Activated T-cell treated with anti-CD3 and anti-CD28 coated beads for 1 hour (primary cell): ENCODE measurements at regions not wholly inside any gene's neighbourhood (a gene's known extent, or its start where the extent isn't known, plus 50 kb on each side); places are given as distances from the start of the nearest gene placed in this dataset.

Source experiments
- DNase-seq: peaks from one replicate; pipeline ENCODE4 v3.0.0-alpha.2; 2020; ENCODE audit warnings: low read depth

DNA sequence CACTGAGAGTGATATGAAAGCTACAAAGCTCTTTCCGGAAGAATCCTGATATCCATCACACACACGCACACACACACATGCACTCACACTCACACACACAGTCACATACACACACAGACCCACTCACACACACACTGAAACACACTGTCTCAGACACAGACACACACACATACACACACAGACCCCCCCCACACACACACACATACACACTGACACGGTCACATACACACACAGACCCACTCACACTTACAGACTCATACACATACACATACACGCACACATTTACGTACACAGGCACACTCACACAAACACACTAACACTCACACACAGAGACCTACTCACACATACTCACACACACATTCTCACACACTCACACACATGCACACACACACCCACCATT is 58.6 kb downstream of the LIG4 start:
- DNase-seq, result no peak

GRCh38 chr13:108155185-108156106 is 59.9 kb downstream of the LIG4 start:
- peak; percentile 34 for DNase-seq

DNA sequence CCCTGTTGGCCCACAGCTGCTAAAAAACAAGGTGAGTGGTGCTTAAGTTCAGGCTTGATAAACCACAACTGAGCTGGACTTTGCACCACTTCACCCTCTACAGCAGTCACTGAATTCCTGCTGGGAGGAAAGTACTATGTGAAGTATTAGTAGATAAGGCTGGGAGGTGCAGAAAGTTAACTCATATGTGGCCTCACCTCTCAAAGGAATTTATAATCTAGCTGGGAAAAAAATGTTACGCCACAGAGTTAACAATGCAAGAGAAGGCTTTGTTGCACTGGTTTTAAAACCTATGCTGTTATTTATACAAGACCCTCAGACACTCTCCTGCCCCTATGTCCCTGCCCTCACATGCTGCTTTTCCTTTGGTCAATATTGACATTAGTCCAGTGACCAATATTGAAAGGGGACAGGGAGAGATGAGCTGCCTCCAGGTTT is 60.9 kb downstream of the LIG4 start:
- DNase-seq, result no peak

- DNase-seq, result no peak
Observed at GRCh38 chr13:108146642-108147041, 68.7 kb downstream of the LIG4 start.

DNA sequence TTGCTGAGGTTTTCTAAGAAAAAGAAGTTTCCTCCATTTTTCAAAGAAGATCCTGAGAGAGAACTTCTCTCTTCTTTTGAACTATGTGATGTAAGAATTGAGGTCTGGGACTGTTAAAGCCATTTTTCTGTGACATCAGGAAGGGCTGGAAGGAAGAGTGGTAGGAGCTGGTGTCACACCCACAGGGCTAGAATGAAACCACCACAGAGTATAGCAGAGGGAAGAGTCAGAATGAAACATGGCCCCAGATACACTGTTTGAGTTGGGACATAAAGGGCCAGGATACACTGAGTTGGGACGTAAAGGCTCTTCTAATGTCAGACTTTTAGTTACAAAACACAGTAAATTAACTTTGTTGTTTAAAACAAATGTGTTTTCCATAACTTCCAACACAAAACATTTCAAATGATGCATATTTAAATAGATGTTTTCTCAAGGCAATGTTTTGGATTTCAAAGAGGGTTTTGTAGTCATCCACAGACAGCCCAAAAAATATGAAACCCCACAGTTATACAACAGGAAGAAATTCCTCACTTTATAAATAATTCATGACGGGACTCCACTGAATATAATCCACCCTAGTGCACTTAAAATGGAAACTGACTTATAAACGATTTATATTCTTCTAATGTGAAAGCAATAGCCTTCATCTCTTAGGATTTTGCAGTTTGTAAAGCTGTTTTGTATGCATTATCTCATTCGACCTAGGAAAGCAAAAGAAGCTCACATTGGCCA is 72.5 kb downstream of the LIG4 start:
- no peak for DNase-seq

- no peak for DNase-seq
Observed at GRCh38 chr13:108137176-108137575, 78.2 kb downstream of the LIG4 start.

DNA sequence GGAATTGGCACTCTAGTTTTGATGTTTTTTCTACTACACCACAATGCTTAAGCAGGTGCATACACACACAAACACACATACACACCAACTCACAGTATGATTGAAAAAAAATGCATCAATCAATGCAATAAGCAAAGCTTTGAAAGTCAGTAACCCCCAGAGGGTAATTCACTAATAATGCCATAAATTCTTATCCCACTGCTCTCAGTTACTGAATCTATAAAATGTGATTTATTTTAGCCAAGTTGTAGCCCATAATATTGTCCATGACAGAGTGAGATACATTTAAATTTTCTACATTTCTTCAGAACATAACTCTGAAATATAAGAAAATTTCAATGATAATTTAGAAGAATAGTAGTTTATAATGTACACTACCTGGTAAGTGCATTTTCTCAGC is 87.9 kb downstream of the LIG4 start:
- DNase-seq, result no peak

DNA sequence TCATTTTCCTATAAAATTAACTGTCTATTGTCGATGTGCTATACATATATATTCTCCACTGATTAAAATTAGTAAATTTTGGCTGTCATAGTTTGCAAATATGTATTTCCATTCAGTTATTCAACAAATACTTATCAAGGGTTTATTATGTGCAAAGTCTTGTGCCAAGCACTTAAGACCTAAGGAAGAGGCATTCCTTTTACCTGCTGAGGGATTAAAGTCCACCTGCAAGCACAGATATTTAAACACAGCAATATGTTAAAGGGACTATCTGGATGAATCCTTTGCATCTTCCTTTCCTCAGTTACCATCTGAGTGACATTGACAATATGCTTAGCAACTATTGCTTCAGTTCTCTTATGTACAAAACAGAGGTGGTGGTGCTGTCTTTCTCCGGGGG is 89.3 kb downstream of the LIG4 start:
- no peak for DNase-seq

DNA sequence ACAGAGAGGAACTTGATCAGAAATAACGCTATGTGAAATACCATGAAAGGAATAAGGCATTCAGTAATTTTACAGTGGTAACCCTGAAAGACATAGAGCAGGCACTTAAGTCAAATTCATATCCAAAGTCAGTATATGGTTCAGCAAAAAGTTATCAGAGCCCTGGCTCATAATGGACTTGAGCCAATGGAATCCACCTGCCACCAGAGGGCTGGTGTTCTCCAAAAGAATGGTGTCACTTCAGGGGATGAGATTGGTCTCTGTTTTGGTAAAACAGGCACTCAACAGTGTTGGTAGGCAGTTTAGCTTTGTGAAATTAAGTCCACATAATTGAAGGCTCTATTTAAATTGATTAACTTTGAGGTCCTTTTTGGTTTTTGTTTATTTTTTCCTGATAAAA is 93.9 kb downstream of the LIG4 start:
- DNase-seq, result no peak

DNA sequence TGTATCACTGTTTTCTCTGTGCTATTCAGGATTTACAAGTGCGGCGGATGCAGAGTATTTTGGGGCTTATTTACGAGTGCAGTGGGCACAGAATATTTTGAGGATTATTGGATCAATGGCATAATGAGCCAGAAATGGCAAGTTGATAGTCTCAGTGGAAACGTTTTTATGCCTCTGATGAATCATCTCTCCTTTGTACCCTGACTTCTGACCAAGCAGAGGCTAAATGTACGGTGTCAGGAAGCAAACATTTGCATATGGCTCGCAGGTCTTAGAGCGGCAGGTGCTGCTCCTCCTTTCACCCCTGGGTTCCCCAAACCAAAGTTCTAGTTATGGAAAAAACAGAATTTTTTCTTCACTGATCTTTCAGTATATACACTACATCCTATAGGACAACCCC is 94.5 kb downstream of the LIG4 start:
- DNase-seq, result no peak

DNA sequence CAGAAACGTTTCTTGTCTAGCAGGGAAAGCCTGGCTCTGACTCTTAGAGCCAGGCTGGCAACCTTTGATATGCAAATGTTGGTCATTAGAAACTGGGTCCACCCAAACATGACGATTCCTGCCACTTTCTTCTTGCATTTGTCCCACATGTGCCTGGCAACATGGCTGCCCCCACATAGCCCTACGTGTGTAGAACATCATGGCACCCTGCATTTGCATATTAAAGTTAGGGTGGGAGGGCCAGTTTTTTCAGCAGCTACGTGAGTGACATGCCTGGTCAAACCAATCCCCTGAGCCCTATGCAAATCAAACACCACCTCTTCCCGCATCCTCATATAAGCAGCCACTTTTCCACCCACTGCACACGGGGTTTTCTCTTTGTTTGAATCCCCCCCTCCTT is 95.0 kb downstream of the LIG4 start:
- no peak for DNase-seq

DNA sequence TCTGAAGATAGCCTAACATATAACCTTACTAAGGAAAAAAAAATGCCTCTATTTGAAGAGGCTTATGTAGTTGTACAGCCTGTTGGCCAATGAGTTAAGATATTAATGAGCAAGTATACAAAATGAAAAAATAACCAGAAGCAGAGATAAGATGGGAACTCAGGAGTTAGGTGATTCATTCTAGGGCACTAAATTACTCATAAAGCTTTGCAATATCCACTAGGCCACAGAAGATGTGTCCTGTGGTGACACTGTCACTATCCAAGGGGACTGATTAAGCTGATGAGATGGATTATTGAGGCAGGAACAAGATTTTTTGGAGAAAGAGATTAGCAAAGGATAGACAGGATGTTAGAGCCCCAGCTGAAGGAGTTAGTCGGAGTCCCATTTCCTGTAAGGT is 99.6 kb downstream of the LIG4 start:
- DNase-seq, result no peak

DNA sequence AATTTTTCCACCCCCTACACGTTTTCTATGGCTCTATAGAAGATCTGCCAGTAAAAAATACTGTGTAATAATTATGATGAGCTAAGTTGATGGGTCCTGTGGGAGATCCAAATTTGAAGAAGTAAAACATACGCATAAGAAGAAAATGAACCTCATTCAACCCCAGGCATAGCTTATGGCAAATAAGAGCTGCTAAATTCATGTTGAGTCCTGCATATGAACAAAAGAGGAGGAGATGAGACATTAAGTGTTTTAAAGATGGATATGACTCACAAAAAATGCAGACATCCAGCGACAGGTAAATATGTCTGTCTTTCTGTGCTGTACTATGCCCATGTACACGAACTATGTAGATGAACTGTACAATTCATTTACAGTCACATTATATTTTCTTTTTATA is 101.9 kb downstream of the LIG4 start:
- no peak for DNase-seq

GRCh38 chr13:108104736-108105135 is 110.6 kb downstream of the LIG4 start:
- DNase-seq, result no peak

- no peak for DNase-seq
Observed at GRCh38 chr13:108102771-108103170, 112.6 kb downstream of the LIG4 start.

DNA sequence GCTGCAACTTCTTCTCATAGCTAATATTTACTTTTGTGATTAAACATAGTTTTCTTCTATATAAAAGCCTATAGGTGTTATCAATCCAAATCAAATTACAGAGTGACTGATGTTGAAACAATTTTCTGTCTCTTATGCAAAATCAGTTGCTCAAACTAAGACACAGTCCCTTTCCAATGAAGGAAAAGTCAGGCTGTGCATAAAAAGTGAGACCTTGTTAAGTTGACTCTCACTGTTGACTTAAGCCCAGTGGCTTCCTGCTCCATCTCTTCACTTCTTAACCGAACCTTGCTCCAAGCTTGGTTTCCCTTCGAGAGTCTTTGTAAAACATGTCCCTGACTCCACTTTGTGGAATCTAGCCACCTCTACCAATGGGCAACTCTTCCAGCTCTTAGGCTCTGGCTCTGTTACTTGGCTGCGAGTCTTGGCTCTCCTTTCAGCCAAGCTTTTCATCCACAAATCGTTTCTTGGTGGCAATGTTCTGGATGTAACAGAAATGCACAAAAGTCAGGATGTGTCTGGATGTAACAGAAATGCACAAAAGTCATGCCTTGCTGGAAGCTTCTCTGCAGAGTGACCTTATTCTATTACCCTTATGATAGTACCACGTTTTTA is 118.9 kb downstream of the LIG4 start:
- no peak for DNase-seq

- DNase-seq, result no peak
Observed at GRCh38 chr13:108095036-108095435, 120.3 kb downstream of the LIG4 start.

DNA sequence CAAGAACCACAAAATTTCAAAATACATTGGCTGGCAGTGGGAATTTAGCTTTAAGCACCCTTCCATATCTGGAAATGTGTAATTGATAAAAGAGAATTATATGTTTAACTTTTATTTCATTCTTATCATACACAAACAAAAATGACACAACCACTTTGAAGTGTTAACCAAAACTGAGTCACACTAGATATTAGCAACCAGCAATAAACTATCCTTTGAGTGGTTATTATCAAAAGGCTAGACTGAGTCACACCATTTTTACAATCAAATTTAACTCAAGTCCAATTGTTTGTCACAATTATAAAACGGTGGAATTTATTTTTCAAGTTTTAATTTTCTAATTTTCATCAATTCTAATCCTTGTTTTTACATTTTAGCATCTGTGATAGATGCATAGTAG is 121.7 kb downstream of the LIG4 start:
- DNase-seq, result no peak

- no peak for DNase-seq
Observed at GRCh38 chr13:108087810-108088209, 127.5 kb downstream of the LIG4 start.

DNA sequence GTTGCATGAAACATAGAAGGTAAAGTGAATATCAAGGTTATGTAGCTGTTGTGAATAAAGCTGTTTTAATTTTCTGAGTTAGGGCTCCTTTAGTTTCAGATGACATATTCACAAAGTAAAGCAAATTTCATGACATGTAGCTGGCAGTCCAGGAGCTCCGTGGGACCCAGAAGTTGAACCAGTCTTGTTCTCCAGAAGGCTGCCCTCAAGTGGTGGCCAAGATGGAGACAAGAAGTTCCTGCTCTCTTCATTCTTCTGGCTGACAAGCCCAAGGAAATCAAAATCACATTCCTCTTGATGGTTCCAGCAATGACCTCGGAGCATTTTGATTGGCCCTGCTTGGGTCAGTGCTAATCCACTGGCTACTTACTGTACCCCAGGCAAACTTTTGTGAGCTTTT is 128.7 kb downstream of the LIG4 start:
- no peak for DNase-seq

DNA sequence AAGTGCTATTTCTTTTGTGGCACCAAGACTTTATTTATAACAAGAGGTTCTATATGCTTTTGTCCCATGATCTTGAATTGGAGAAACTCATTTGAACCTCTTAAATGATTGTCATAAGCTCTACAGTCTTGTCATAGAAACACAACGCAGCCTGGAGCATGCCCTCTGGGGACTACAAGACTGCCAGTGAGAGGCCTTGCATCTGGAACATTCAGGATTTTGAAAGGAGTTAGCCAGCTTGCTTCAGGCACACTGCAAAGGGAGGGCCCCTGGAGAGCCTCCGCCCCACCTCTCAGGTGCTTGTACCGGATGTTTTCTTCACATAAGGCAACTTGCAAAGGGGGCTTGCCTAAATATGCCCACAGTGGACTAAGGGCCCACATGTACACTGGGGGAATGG is 130.5 kb downstream of the LIG4 start:
- DNase-seq, result no peak

DNA sequence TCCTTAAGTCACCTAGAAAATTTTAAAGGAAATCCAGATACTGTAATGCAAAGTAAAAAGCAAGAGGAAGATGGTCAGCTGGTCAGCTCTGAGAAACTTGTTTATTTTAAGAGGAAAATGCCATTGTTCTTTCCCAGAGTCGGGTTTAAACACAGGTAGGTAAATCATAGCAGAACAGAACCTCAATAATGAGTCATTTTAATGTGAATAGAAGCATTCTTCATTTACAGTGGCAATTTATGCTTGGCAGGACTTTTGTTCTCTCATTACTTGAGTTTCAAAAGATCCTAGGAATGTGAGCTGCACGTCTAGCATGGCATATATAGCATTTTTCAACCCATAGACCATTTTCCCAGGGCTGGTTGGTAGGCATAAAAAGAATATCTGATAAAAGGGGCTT is 132.3 kb downstream of the LIG4 start:
- no peak for DNase-seq

DNA sequence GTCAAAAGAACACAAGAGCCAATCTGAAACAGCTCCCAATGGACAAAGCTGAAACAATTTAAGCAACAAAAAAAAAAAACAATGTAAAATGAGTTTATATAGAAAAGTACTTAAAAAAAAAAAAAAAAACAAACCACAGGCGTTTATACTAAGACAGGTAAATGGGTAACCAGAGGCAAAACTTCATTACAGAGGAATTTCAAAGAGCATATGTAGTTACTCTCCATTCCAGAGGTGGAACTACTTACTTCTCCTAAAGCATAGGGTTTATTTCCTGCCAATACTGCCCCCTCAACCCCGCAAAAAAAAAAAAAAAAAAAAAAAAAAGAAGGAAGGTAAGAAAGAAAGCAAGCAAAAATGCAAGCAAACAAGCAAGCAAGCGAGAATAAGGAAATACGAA is 132.9 kb downstream of the LIG4 start:
- DNase-seq, result no peak
